ENCODE measurements at regions not wholly inside any gene's neighbourhood (a gene's known extent, or its start where the extent isn't known, plus 50 kb on each side); places are given as distances from the start of the nearest gene placed in this dataset.

- H3K27ac Mint-ChIP-seq: no peak overlapping the region
- H3K27me3 Mint-ChIP-seq (ENCODE audit: insufficient read depth, low read depth): no peaks in the 10 kb centered on the region
- peaks cover 2% of the 10 kb centered on the region for H3K9me3 Mint-ChIP-seq
- Histone ChIP-seq H2AFZ (replicated peaks) (no peak overlapping the region), H4K20me1 (ENCODE audit: low read depth) (no peaks in the 10 kb centered on the region), H3K79me2 (ENCODE audit: low read depth) (no peaks in the 10 kb centered on the region), H3F3A (ENCODE audit: low read depth) (no peaks in the 10 kb centered on the region), H3K36me3 (no peaks in the 10 kb centered on the region), H3K4me2 (no peak overlapping the region), H3K4me3 (no peak overlapping the region), H3K4me1 (no peaks in the 10 kb centered on the region), H3K9me3 (ENCODE audit: low read depth) (no peaks in the 10 kb centered on the region), H3K27me3 (no peaks in the 10 kb centered on the region), H3K9ac (no peak overlapping the region), H3K27ac (no peak overlapping the region)
- TF ChIP-seq EZH2phosphoT487 (IDR thresholded peaks at IDR 0.05): no peak
- no peak for TF ChIP-seq EZH2 (IDR thresholded peaks at IDR 0.05)
- TF ChIP-seq CTCF (IDR thresholded peaks at IDR 0.05): no peak
- H3K4me3 Mint-ChIP-seq: no peak overlapping the region
- no peaks in the 10 kb centered on the region for H3K4me1 Mint-ChIP-seq
- no peaks in the 10 kb centered on the region for H3K36me3 Mint-ChIP-seq
- DNase-seq (ENCODE audit: low spot score): no peak
Measured at GRCh38 chr5:27911216-27911615, 872.8 kb upstream of the CDH9 start.

DNA sequence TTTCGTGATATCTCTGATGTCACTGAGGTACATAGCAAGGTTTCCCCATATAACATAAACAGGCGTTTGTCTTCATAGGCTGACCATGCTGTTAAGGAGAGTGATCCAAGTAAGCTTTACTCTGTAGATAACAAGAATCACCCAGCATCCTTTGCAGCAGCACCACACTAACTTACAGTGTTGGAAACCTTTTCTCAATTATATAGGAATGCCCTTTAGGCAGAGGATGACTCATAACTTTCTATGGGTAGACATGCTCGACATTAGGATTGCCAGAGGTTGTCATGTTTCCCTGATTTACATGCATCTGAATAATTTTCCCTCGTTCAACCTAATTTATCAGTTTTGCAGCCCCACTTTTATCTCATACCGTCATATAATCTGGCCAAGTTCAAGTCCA, 870.0 kb upstream of the CDH9 start:
- no peak for DNase-seq (ENCODE audit: low spot score)
- Mint-ChIP-seq H3K27ac (no peak overlapping the region), H3K4me1 (no peaks in the 10 kb centered on the region), H3K27me3 (ENCODE audit: insufficient read depth, low read depth) (no peaks in the 10 kb centered on the region), H3K36me3 (no peaks in the 10 kb centered on the region), H3K9me3 (no peaks in the 10 kb centered on the region), H3K4me3 (no peak overlapping the region)
- no peak overlapping the region for H3K27ac ChIP-seq
- no peaks in the 10 kb centered on the region for H3K79me2 ChIP-seq (ENCODE audit: low read depth)
- H3K36me3 ChIP-seq: no peaks in the 10 kb centered on the region
- H3K4me1 ChIP-seq: no peaks in the 10 kb centered on the region
- TF ChIP-seq EZH2phosphoT487 (IDR thresholded peaks at IDR 0.05) (no peak), CTCF (IDR thresholded peaks at IDR 0.05) (no peak), EZH2 (IDR thresholded peaks at IDR 0.05) (no peak)
- no peaks in the 10 kb centered on the region for H3K27me3 ChIP-seq
- no peaks in the 10 kb centered on the region for H3F3A ChIP-seq (ENCODE audit: low read depth)
- no peak overlapping the region for H2AFZ ChIP-seq (replicated peaks)
- no peaks in the 10 kb centered on the region for H3K9me3 ChIP-seq (ENCODE audit: low read depth)
- H3K4me2 ChIP-seq: no peak overlapping the region
- no peak overlapping the region for H3K4me3 ChIP-seq
- H3K9ac ChIP-seq: no peak overlapping the region
- H4K20me1 ChIP-seq (ENCODE audit: low read depth): no peaks in the 10 kb centered on the region

GRCh38 chr5:27906931-27907601, 868.7 kb upstream of the CDH9 start:
- H3K4me1 ChIP-seq: no peaks in the 10 kb centered on the region
- no peaks in the 10 kb centered on the region for H3K79me2 ChIP-seq (ENCODE audit: low read depth)
- H3K9me3 ChIP-seq (ENCODE audit: low read depth): no peaks in the 10 kb centered on the region
- no peaks in the 10 kb centered on the region for H3K27me3 ChIP-seq
- Mint-ChIP-seq H3K4me1 (no peaks in the 10 kb centered on the region), H3K4me3 (no peak overlapping the region), H3K9me3 (no peaks in the 10 kb centered on the region), H3K27ac (no peak overlapping the region), H3K27me3 (ENCODE audit: insufficient read depth, low read depth) (no peaks in the 10 kb centered on the region), H3K36me3 (no peaks in the 10 kb centered on the region)
- DNase-seq (ENCODE audit: low spot score): no peak
- no peaks in the 10 kb centered on the region for H4K20me1 ChIP-seq (ENCODE audit: low read depth)
- TF ChIP-seq EZH2phosphoT487 (IDR thresholded peaks at IDR 0.05) (no peak), EZH2 (IDR thresholded peaks at IDR 0.05) (no peak), CTCF (IDR thresholded peaks at IDR 0.05) (no peak)
- no peaks in the 10 kb centered on the region for H3F3A ChIP-seq (ENCODE audit: low read depth)
- no peak overlapping the region for H3K9ac ChIP-seq
- H2AFZ ChIP-seq (replicated peaks): no peak overlapping the region
- no peaks in the 10 kb centered on the region for H3K36me3 ChIP-seq
- no peak overlapping the region for H3K4me2 ChIP-seq
- no peak overlapping the region for H3K27ac ChIP-seq
- H3K4me3 ChIP-seq: no peak overlapping the region
